ENCODE measurements at regions not wholly inside any gene's neighbourhood (a gene's known extent, or its start where the extent isn't known, plus 50 kb on each side); places are given as distances from the start of the nearest gene placed in this dataset.

- TF ChIP-seq ZNF407 (IDR thresholded peaks at IDR 0.05; ENCODE audit: low read depth): no peak
- no peak for TF ChIP-seq SIN3A (IDR thresholded peaks at IDR 0.05; ENCODE audit: borderline replicate concordance in 2 of 2, control insufficient read depth in 1 of 2, low read depth in 2 of 2, low read length in 2 of 2)
- TF ChIP-seq TFE3 (CRISPR knock-in tag; IDR thresholded peaks at IDR 0.05): no peak
- TF ChIP-seq ZC3H8 (IDR thresholded peaks at IDR 0.05): no peak
- no peak for TF ChIP-seq NFE2L1 (tag; IDR thresholded peaks at IDR 0.05; ENCODE audit: borderline replicate concordance, low read depth)
Measured at GRCh38 chr16:82345318-82345717, 175.3 kb upstream of the MPHOSPH6 start (continued).

Measured in K562 (cell line).